ENCODE measurements at regions not wholly inside any gene's neighbourhood (a gene's known extent, or its start where the extent isn't known, plus 50 kb on each side); places are given as distances from the start of the nearest gene placed in this dataset.

DNA sequence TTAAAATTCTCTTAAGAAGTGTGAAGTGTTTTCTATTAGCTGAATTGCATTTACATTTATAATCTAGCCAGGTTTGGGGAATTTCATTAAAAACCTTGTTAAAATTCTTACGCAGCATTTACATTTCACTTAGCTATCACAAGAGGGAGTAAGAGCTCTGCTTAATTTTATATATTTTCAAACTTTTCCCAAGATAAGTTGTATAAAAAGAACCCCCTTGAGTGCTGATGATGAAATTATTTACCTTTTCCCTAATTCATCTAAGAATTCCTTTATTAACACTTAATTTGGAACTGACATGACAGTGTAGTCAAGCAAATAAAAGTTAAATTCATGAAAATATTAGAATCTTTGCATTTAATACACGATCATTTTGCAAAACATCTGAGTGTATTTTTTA is 54.2 kb upstream of the ZSWIM2 start:
- Histone ChIP-seq H3K36me3 (ENCODE audit: control insufficient read depth, insufficient read depth, low read length) (no peaks in the 10 kb centered on the region), H3K4me3 (ENCODE audit: low read length) (no peak overlapping the region), H3K27ac (ENCODE audit: low read length) (no peak overlapping the region), H3K27me3 (ENCODE audit: control insufficient read depth, insufficient read depth, low read length) (no peaks in the 10 kb centered on the region), H3K4me1 (ENCODE audit: control insufficient read depth, insufficient read depth, low read length) (no peaks in the 10 kb centered on the region), H3K9me3 (ENCODE audit: control insufficient read depth, insufficient read depth, low read length) (no peaks in the 10 kb centered on the region)
- peaks cover 5 to 9% of the 10 kb centered on the region in 2 donors for H3K9me3 Mint-ChIP-seq
- ATAC-seq (no peak), DNase-seq (no peak)
- no peaks in the 10 kb centered on the region for H3K4me1 Mint-ChIP-seq
- H3K4me3 Mint-ChIP-seq = no peak overlapping the region
- WGBS (ENCODE audit: insufficient coverage) = 86% methylated on average over 1 of the region's 2 CpGs
- intact Hi-C loops (cut with micrococcal nuclease) = no loop called here
- TF ChIP-seq, protein P1, sequence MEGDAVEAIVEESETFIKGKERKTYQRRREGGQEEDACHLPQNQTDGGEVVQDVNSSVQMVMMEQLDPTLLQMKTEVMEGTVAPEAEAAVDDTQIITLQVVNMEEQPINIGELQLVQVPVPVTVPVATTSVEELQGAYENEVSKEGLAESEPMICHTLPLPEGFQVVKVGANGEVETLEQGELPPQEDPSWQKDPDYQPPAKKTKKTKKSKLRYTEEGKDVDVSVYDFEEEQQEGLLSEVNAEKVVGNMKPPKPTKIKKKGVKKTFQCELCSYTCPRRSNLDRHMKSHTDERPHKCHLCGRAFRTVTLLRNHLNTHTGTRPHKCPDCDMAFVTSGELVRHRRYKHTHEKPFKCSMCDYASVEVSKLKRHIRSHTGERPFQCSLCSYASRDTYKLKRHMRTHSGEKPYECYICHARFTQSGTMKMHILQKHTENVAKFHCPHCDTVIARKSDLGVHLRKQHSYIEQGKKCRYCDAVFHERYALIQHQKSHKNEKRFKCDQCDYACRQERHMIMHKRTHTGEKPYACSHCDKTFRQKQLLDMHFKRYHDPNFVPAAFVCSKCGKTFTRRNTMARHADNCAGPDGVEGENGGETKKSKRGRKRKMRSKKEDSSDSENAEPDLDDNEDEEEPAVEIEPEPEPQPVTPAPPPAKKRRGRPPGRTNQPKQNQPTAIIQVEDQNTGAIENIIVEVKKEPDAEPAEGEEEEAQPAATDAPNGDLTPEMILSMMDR (IDR thresholded peaks at IDR 0.05) = no peak
- no peaks in the 10 kb centered on the region for H3K27me3 Mint-ChIP-seq (ENCODE audit: low read depth in 2 of 2)
- no peak overlapping the region for H3K27ac Mint-ChIP-seq
- H3K36me3 Mint-ChIP-seq = no peaks in the 10 kb centered on the region

All from natural killer cell (primary cell).